ENCODE measurements at regions not wholly inside any gene's neighbourhood (a gene's known extent, or its start where the extent isn't known, plus 50 kb on each side); places are given as distances from the start of the nearest gene placed in this dataset.

GRCh38 chr1:167149793-167150491 is 56.1 kb downstream of the STYXL2 start:
- Histone ChIP-seq H3K79me2 (ENCODE audit: insufficient read depth) (no peaks in the 10 kb centered on the region), H3K9me3 (no peaks in the 10 kb centered on the region), H3K36me3 (replicated peaks in 1 of 2; ENCODE audit: control insufficient read depth in 1 of 2, insufficient read depth in 2 of 2, low read length in 1 of 2) (no peaks in the 10 kb centered on the region), H3K27ac (ENCODE audit: low read depth in 2 of 2, low read length in 1 of 2) (no peak overlapping the region), H4K20me1 (ENCODE audit: insufficient read depth) (no peaks in the 10 kb centered on the region), H3K9me2 (no peaks in the 10 kb centered on the region), H3K4me3 (ENCODE audit: low read depth in 2 of 2, low read length in 1 of 2) (no peak overlapping the region), H3K4me2 (no peak overlapping the region), H3K9ac (no peak overlapping the region), H3F3A (replicated peaks; ENCODE audit: insufficient read depth) (no peaks in the 10 kb centered on the region), H3K27me3 (ENCODE audit: insufficient read depth) (no peaks in the 10 kb centered on the region), H2AFZ (ENCODE audit: low read depth) (no peak overlapping the region), H3K4me1 (ENCODE audit: control insufficient read depth in 1 of 2, insufficient read depth in 2 of 2, low read depth in 1 of 2, low read length in 1 of 2) (no peaks in the 10 kb centered on the region)
- TF ChIP-seq POLR2AphosphoS5 (IDR thresholded peaks at IDR 0.05; ENCODE audit: low read depth, low read length) (no peak), TAF1 (IDR thresholded peaks at IDR 0.05; ENCODE audit: borderline replicate concordance, low read depth, low read length) (no peak), SIN3A (IDR thresholded peaks at IDR 0.05; ENCODE audit: borderline replicate concordance, low read depth, low read length) (no peak), SMC3 (IDR thresholded peaks at IDR 0.05; ENCODE audit: low read depth, low read length) (no peak), USF2 (IDR thresholded peaks at IDR 0.05; ENCODE audit: borderline replicate concordance, low read depth, low read length) (no peak), MEF2A (IDR thresholded peaks at IDR 0.05; ENCODE audit: borderline replicate concordance, low read depth) (no peak), FOSL2 (IDR thresholded peaks at IDR 0.05; ENCODE audit: borderline replicate concordance, low read depth) (no peak), JUND (IDR thresholded peaks at IDR 0.05) (no peak)
- DNase-seq: no peak
- POLR2A ChIA-PET: no interaction called here
- 39% methylated on average over 4 of the region's 4 CpGs for WGBS (ENCODE audit: low lambda C conversion rate)
- CTCF ChIA-PET: no interaction called here

- POLR2A ChIA-PET: no interaction called here
- H3K79me2 ChIP-seq (ENCODE audit: insufficient read depth): no peaks in the 10 kb centered on the region
- TF ChIP-seq SIN3A (IDR thresholded peaks at IDR 0.05; ENCODE audit: borderline replicate concordance, low read depth, low read length) (no peak), JUND (IDR thresholded peaks at IDR 0.05) (no peak), IRF3 (IDR thresholded peaks at IDR 0.05; ENCODE audit: low read depth, low read length) (no peak)
Observed at GRCh38 chr1:167150492-167150833, 56.6 kb downstream of the STYXL2 start.

More at GRCh38 chr1:167150492-167150833, 56.6 kb downstream of the STYXL2 start:
- no peak for DNase-seq
- Histone ChIP-seq H4K20me1 (ENCODE audit: insufficient read depth) (no peaks in the 10 kb centered on the region), H3K4me3 (ENCODE audit: low read depth in 2 of 2, low read length in 1 of 2) (no peak overlapping the region), H3K9me3 (no peaks in the 10 kb centered on the region), H3F3A (replicated peaks; ENCODE audit: insufficient read depth) (no peaks in the 10 kb centered on the region), H3K36me3 (replicated peaks in 1 of 2; ENCODE audit: control insufficient read depth in 1 of 2, insufficient read depth in 2 of 2, low read length in 1 of 2) (no peaks in the 10 kb centered on the region), H3K27ac (ENCODE audit: low read depth in 2 of 2, low read length in 1 of 2) (no peak overlapping the region), H3K4me1 (ENCODE audit: control insufficient read depth in 1 of 2, insufficient read depth in 2 of 2, low read depth in 1 of 2, low read length in 1 of 2) (no peaks in the 10 kb centered on the region), H2AFZ (ENCODE audit: low read depth) (no peak overlapping the region), H3K27me3 (ENCODE audit: insufficient read depth) (no peaks in the 10 kb centered on the region), H3K4me2 (no peak overlapping the region), H3K9ac (no peak overlapping the region), H3K9me2 (no peaks in the 10 kb centered on the region)
- CTCF ChIA-PET: no interaction called here
- 63% methylated on average over 2 of the region's 2 CpGs for WGBS (ENCODE audit: low lambda C conversion rate)

All from SK-N-SH (cell line).